NCI-H1930 (cell line): ENCODE measurements at regions not wholly inside any gene's neighbourhood (a gene's known extent, or its start where the extent isn't known, plus 50 kb on each side); places are given as distances from the start of the nearest gene placed in this dataset.

Source experiments
- DNase-seq, 2 experiments: peaks; one replicate each; lab custom pipeline; 2025; lab: John Stamatoyannopoulos, UW

DNA sequence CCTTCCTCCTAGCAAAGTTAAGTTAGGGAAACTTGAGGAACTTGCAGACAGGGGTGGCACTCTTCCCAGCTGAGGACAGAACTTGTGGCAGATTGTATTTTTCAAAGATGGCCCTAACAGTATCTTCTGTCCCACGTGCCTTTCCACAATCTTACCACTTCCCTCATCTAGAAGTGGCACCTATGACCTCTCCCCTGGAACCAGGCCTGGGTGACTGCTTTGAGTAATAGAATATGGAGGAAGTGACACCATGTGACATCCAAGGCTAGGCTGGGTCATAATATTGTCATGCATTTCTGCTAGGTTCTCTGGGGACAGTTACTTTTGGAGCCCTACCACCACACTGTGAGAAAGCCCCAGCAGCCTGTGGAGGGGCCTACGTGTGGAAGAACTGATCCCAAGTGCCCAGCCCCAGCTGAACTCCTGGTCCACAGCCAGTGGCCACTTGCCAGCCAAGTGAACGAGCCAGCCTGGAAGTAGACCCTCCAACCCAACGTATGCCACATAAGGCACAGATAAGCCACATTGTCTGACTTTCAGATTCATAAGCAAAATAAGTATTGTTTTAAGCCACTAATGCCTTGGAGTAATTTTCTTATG is 193.7 kb downstream of the PTPN20 start:
- DNase-seq: no peak

DNA sequence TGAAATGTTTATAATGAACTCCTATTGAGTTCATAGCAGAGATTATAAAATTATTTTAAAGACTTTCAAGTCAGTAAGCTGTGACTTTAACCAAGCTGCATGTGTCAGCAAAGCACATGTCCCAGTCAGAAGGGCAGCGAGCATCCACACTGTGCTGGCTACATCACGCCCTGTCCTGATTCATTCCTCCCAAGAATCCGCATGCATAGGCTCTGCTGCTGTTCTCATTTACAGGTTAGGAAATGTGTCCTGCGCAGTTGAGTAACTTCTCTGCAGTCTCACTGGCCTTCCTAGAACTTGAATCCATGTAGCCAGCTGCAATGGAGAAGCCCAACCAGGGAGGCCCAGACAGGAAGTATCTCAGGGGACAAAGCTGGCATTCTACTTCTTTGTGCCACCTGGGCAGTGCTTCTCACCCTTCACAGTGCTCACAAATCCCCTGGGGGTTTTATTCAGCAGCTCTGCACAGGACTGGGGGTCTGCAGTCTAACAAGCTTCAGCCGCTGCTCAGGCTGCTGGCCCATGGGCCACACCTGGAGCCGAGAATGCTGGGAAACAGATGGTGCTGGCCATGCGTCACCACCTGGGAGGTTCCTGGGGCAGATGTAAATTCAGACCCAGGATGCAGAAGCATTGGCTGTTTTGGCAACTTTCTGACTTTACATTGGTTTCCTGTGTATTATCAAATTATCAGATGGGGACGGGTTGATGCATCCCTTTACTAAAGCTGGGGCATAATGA is 192.8 kb upstream of the GDF10 start:
- no peak for DNase-seq

- no peak for DNase-seq
These were observed 190.1 kb upstream of the GDF10 start for GRCh38 chr10:47109906-47110305.

GRCh38 chr10:47111329-47111862 is 188.6 kb upstream of the GDF10 start:
- no peak for DNase-seq

DNA sequence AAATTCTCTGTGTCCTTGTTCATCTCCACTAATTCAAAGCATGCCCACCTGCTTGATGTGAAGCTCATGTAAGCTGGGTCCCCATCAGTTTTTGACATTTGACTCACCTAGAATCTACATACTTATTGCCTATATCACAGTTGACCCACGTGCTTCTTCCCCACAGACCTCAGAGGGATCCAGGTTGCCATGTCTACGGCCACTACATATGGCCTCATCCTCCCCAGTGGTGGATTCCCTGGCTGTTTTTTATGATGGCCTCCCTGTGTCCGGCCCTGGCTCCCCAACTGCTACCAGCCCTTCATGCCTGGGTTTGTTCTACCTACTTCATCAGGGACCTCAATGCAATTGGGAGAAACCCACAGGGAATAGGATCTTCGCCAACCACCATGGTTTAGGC is 187.4 kb upstream of the GDF10 start:
- no peak for DNase-seq

DNA sequence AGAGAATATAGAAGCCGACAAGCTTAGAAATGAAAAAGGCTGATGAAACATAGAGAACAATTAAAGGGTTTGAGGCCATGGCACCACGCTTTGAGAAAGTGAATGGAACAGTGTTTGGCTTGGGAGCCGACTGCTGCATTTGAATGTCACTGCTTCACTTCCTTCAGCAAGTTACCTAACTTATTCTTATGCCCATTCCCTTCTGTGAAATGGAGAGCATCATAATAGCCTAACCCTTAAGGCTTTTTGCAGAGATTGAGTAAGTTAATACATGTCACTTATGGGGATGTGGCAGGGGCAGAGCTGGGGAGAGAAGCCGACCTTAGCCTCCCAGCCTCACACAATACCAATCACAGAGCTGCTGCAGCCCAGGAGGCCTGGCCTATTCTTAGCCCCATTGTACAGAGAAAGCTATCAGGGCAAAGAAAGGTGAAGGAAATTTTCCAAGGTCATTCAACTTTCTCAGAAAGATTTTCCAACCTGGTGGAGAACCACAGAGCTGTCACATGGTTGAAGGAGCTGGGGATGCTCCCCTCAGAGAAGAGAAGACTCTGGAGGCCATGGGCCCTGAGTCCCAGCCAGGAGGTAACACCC is 186.0 kb upstream of the GDF10 start:
- DNase-seq: no peak

DNA sequence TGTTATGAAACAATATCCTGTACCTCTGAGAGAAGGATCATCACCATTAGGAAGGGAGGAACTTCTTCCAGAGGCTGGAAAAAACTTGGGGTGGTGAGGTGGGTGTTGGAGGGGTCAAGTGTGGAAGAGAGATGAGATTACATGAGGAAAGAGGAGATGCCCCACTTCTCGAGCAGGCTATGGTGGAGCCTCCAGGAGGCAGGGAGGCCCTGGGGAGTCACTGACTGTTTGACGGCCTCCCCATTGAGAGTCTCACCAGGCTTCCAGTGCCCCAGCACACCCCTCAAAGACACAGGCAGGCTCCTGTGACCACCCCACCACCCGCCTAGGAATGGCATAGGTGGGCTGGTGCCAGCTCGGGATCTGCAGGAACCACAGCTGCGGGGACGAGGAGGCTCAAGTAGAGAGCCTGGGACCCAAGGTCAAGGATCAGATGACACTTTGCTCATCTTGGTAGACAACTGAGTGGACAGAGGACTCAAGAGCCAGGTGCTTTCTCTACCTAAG is 185.3 kb upstream of the GDF10 start:
- no peak for DNase-seq

GRCh38 chr10:47115322-47115721 is 184.7 kb upstream of the GDF10 start:
- no peak for DNase-seq

DNA sequence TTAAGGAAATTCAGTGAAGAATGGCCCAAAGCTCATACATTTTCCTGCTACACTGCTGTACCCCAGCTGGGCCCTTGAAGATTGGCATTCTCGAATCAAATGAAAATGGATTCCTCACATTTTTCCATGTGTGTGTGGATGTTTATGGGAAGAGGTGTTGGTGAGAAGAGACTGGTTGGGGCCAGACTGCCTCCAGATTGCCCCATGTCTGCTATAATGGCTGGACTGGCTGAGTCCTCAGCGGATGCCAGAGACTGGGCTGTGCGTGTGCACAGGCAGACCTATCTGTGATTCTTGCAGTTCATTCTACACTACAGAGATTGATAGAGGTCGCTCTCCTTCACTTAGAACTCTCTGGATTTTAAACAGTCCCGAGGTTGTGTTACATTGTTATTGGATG is 183.6 kb upstream of the GDF10 start:
- no peak for DNase-seq

GRCh38 chr10:47118326-47118725 is 181.7 kb upstream of the GDF10 start:
- no peak for DNase-seq

DNA sequence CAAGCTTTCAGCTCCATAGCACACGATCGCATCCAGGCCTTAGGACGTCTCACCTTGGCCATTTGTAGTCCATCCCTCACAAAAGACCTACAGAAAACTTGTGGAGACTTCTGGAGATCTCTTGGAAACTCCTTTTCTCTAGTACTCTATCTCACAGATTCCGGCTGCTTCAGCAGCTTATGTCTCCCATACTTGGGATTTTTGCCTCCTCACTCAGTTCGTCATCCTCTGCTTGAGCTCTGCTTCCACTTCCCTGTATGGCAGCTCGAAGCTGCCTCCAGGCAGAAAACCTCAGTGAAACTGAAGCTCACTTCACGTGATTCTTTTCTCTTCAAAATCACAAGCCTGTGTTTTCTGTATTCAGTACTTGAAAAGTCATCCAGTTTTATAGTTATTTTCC is 178.7 kb upstream of the GDF10 start:
- DNase-seq: no peak

GRCh38 chr10:47123716-47124288 is 176.2 kb upstream of the GDF10 start:
- no peak for DNase-seq

- DNase-seq: no peak
These were observed 172.7 kb upstream of the GDF10 start for GRCh38 chr10:47127188-47127785.

- DNase-seq: no peak
These were observed 169.5 kb upstream of the GDF10 start for GRCh38 chr10:47130491-47130890.

GRCh38 chr10:47133871-47134570 is 166.0 kb upstream of the GDF10 start:
- no peak for DNase-seq

DNA sequence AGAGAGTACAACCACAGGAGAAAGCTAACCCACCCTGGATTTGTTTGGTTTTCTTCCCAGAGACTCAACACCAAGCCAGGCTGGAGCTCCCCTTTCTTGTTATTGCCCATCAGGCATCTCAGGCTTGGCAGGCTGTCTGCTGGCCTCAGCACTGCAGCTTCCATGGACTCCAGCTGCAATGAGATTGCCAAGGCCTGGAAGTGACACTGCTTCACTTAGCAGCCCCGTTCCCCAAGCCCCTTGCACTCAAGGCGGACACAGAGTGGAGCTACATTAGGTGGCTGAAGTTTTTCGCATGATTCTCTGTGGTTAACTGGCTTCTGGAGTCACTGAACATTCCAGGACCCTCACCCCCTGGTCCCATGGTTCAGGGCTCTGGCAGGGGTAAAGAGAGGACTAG is 163.1 kb upstream of the GDF10 start:
- no peak for DNase-seq

GRCh38 chr10:47137311-47137851 is 162.6 kb upstream of the GDF10 start:
- DNase-seq: no peak

DNA sequence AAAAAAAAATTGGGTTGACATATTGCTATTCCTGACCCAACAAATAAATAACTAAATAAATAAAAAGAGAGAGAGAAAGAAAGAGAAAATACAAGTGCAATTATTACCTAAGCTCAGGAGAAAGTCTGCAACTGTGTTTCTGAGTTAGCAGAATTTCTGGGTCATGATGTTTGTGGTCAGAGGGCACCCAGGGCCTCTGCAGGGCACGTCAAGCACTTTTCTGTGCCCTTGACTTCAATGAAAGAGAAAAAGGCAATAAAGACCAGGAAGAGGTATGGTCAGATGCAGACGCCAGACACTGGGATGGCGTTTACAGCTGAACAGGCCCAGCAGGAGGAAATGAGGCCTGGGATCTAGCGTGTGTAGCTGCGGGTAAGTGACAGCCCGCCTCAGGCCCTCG is 160.9 kb upstream of the GDF10 start:
- no peak for DNase-seq

DNA sequence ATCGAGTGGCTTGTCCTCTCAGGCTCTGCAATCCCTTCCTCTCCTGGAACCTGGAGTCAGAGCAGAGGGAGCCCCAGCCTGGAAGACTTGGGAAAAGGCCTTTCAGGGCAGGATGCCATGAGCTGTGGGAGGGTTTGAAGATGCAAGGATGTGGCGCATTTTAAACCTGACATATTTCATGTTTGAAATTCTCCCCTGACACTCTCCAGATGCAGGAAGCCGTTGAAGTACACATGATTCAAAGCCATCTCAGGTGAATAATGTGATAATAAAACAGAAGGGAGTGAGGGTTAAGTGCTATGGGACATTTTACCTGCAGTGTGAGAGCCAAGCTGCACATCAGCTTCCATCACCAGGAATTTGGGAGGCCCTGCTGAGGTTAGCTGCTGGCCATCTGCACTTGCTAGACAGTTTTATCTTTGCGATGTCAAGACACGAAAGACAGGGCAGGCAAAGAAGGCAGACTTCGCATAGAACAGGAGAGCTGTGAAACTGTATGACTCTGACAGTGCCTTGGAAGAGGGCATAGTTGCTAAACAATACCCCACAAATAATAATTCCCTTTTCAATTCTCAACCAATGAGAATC is 159.1 kb upstream of the GDF10 start:
- DNase-seq: no peak

DNA sequence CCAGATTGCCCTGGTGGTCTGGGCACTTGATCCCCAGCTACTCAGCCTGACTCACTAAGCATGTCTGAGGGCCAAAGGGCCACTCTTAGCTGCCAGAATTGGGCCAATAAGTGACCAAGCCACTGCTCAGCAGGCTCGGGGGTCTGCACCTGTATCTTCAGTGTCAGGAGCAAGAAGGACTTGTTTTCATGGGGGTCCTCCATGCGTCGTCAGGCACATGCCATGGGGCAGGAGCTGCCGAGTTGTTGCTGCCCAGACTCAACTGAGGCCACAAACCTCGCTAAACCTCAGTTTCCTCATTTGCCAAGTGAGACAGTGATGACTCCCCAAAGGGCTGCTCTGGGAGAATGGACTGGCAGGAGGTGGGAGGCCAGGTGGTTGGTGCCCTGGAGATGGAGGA is 158.6 kb upstream of the GDF10 start:
- no peak for DNase-seq

- DNase-seq: no peak
These were observed 156.9 kb upstream of the GDF10 start for GRCh38 chr10:47143072-47143471.
